ENCODE measurements at regions not wholly inside any gene's neighbourhood (a gene's known extent, or its start where the extent isn't known, plus 50 kb on each side); places are given as distances from the start of the nearest gene placed in this dataset.
"Not testable (repeated sequence)": the region's sequence is repeated elsewhere in the genome, so short reads cannot be mapped to it uniquely, and the experiment has no call there.

DNA sequence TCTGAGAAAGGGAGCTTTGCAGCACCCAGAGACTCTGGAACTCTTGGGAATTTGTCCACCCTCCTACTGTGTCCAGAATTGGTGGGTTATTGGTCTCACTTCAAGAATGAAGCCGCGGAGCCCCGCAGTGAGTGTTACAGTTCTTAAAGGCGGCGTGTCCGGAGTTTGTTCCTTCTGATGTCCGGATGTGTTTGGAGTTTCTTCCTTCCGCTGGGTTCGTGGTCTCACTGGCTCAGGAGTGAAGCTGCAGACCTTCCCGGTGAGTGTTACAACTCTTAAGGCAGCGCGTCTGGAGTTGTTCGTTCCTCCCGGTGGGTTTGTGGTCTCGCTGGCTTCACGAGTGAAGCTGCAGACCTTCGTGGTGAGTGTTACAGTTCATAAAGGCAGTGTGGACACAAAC is 824.7 kb downstream of the LRRTM4 start:
- not testable (repeated sequence) for DNase-seq (ENCODE audit: low read depth in 2 of 2)

DNA sequence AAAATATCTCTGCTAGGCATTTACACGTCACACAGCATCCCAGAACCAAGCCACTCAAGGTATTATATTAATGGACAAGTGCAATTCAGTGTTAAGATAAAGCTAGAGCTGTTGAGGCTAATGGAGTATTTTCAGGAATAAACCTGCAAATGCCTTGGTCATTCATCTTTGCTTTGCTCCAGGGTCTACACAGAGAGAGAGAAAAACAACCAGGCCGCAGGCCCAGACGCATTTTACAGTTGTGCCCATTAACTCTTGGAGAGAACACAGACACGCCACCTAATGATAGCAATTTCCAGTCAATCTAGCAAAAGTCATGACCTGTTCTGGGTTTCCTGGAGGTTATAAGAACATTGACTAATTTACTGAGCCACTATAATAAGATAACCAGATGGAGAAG is 829.3 kb downstream of the LRRTM4 start:
- DNase-seq (ENCODE audit: low read depth in 2 of 2), result no peak

DNA sequence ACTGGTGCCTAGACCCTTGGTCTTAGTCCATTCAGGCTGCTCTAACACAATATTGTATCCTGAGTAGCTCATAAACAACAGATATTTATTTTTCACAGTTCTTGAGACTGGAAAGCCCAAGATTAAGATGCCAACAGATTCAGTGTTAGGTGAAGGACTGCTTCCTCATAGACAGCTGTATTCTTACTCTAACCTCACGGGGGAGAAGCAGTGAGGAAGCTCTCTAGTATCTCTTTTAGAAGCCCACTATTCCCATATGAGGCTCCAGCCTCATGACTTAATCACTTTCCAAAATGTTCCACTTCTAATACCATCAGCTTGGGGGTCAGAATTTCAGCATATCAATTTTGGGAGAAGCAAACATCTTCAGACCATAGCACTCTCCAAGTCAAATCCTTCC is 833.4 kb downstream of the LRRTM4 start:
- DNase-seq (ENCODE audit: low read depth in 2 of 2), result no peak

DNA sequence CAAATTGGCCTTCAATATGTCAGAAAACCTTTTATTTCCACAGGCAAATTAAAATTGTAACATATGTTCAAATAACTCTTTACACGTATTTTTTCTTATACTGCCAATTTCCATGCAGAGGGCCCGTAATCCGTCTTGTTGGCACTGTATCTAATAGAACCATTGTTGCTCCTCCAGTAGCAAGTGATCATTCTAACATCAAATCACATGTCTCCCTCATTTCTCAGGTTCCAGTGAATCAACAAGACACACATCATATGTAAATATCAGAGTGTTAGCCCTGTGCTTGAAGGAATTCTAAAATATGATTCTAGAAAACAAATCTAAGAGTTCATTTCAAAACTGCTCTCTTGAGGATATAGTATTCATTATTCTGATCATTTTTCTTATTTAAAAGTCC is 834.3 kb downstream of the LRRTM4 start:
- no peak for DNase-seq (ENCODE audit: low read depth in 2 of 2)

DNA sequence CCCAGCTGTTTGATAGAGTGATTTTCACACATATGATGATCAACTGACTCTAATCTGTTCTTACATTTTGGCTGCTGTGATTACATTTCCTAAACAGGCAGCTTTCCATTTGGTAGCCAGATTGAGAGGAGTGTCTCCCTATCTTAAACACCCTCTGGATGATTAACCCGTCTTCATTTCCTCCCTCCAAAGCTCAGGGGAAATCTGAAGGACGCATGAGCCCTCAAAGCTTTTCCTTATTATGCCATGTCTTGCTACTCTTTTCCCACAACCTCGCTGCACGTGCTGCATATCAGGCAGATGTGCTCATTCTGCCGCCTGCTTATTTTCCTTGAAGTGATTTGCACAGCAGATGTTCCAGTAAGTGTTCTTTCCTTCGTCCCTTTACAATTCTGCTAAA is 837.4 kb downstream of the LRRTM4 start:
- DNase-seq (ENCODE audit: low read depth in 2 of 2), result no peak

DNA sequence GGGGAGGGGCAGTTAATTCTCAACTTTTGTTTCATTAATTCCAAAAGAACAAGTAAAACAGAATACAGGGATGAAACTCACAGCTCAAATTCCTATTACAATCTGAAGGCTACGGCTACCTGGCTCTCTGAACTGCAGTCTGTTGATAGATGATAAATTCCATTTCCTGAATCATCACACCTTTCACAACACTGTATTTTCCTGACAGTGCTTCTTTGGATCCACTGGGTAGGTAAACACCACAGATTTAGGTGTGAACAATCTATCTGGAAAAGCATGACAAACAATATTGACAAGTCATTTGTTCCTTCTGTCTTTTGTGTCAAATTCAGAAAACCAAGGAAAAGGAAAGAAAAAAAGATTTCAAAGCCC is 843.2 kb downstream of the LRRTM4 start:
- DNase-seq (ENCODE audit: low read depth in 2 of 2), result no peak

DNA sequence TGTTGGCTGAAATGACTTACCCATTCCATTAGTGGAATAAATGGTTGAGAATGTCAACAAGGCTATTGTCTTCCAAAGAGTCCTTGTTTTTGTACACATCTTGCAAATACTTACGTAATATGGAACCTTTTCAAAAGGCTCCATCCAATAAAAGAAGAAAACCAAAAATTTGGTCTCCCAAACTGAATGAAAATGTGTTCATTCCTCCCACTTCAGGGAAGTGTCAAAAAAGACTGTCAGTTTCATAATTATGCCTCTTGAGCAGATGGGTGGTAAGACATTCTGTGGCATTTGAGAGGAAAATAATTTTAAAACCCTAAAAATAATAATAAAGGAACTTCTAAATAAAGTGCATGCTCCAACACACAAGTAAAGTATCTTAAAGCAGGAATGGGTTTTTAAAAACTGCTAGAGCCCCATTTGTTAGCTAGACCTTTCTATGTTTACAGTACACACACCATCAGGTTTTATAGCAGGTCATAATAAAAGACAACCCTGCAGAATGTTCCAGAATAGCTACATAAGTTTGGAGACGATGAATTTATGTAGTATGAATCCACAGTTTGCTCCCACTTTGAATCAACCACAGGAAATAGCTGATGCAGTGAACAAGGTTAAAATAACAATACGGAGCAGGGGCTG is 843.7 kb downstream of the LRRTM4 start:
- DNase-seq (ENCODE audit: low read depth in 2 of 2), result no peak

DNA sequence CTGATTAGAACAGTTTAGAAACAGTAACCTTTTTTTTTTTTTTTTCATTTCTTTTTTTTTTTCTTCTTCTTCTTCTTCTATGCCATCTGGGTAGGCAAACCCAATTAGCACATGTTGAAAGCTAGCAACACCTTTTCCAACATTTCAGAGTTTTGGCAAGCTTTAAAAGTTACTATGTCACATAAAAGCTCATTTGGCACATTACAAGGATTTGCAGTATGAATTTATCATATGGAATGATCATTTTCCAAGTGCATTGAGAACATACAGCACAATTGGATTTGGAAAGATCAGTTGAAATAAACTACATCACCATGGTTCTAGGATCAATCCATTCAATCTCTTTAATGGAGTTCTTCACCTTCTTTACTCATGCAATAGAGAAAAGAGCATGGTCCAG is 847.0 kb downstream of the LRRTM4 start:
- no peak for DNase-seq (ENCODE audit: low read depth in 2 of 2)

DNA sequence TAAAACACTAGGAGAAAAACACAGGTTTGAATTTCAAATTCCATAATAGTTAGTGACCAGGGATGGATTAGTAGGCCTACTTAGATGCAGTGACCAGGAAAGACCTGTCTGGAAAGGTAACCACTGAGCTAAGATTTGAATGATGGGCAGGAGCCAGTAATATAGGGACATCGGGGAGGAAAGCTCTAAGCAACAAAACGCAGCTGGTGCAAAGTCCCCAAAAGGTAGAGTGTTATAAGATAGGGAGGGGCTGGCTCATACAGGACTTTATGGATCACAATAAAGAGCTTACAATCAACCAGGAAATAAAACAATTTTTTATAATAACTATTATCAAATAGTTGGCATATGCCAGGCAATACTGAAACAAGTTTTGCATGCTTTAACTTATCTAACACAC is 849.4 kb downstream of the LRRTM4 start:
- DNase-seq (ENCODE audit: low read depth in 2 of 2), result no peak

DNA sequence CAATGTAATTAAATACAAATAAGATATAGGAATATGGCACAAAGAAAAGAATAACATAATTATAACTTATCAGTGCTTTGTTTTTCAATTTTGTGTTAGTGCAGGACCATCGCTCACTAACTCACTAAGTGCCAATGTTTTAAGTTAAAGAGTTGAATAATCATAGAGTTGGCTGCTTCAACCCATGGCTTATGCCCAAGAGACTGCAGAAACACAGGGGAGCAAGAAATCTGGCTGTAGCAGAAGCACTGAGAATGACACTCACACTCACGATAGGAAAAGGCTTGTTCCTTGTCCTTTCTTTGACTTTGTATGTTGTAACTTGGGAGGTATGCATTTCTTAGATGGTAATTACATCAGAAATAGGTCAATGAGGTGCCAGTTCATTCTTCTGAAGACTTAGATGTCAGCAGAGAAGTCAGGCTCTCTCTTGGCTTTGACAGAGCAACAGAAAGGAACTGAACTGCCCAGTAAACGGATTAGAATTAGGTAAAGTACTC is 852.2 kb downstream of the LRRTM4 start:
- DNase-seq (ENCODE audit: low read depth in 2 of 2), result no peak

DNA sequence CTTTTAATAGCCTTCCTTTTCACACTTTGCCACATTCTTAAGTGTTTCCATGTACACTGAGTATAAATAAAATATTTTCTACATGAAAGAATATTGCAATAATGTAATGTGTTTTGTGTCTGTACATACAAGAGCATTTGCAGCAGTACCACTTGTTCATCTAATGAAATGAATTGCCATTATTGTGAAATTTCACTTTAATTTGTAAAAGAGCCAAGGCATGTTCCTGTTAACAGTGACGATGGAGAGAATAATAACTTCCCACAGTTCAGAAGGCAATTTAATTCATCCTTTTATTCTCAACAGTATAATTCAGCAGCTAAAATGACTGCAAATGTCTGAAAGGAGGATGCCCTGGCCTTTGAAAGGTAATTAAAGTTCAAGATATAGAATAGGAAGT is 853.9 kb downstream of the LRRTM4 start:
- no peak for DNase-seq (ENCODE audit: low read depth in 2 of 2)

DNA sequence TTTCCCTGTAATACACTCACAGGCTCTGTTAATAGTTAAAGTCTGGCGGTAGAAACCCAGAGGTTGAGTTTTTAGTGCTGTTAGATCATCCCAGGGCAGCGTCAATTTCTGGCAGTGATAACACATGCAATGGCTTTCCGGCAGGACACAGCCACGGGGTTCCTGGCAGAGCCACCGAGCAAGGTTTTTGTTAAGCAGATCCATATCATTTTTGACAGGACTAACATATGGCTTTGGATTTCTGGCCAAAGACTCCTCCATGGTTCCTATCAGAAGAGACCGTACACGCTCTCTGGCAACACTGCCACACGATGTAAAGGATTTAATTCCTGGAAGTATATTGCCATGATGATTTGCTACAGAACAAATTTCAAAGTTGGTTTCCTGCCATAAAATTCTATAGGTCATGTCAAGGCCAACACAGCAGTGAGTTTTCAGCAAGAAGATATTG is 854.3 kb downstream of the LRRTM4 start:
- DNase-seq (ENCODE audit: low read depth in 2 of 2), result no peak

DNA sequence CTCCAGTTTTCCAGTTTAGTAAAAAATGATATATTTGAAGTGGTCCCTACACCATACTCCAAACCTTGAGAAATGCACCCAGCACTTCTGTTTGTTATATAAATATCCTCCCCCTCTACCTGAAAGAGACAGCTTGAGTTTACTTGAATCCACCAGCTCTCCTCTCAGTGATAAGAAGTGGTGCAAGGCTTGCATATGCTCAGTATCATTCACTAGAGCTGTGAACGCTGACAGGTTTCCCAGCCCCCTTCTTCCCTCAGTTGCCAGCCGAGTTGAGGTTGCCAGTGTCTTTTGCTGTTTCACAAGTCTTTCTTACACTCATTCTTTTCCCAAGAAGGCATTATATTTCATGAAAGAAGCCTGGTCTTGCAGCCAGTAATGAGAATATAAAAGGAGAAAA is 880.0 kb downstream of the LRRTM4 start:
- DNase-seq (ENCODE audit: low read depth in 2 of 2), result no peak

DNA sequence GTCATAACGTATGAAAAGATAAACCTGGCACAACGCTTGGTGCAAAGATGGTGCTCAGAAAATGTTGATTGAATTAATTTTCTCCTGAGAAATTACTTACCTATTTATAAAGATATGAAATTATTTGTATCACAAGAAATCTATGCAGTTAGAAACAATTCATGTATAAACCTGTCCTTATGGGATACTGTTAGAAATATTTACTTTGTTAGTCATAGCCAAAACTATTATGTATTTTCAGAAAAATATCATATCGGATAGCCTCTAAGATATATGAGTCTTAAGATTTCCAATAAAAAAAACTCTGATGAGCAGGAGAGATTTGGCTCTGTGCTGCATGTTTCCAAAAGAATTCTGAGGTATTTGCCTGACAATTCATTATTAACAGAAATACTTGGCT is 880.7 kb downstream of the LRRTM4 start:
- DNase-seq (ENCODE audit: low read depth in 2 of 2), result no peak

DNA sequence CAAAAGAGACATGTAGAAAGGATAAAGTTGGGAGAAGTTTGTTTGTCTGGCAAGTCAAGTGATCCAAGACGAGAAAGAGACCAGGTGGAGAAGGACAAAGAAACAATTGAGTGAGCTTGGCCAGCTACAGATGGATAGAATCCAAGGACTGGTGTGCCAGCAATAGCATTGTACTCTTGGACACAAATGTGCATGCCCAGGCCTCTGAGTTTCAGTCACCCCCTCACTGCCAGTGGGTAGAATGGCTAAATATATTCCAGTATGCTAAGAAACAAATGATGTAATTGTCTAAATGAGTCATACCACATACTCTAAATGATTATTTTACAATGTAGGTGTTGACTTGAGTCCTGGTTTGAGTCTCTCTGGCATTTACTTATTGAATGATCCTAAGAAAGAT is 881.3 kb downstream of the LRRTM4 start:
- no peak for DNase-seq (ENCODE audit: low read depth in 2 of 2)

DNA sequence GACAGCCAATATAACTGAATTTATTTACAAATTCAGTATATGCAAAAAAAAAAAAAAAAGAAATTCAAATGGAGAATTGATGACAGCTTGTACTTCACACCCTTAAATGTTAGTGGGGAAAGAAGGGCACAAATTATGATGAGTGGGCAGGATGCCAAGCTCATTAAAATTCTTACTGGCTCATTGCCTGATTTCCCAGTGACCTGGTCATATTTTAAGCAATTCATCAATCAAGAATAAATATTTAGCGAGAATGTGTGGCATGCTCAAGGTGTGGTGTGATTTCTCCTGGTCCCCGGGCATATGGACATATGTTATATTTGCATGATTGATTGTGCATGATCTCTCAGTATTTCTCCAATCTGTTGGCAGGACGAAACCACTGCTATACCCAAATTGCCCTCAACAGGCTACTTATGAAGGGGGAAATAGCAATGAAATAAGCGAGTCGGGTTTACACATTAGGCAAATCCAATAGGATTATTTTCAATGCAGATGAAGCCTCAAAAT is 883.0 kb downstream of the LRRTM4 start:
- no peak for DNase-seq (ENCODE audit: low read depth in 2 of 2)

DNA sequence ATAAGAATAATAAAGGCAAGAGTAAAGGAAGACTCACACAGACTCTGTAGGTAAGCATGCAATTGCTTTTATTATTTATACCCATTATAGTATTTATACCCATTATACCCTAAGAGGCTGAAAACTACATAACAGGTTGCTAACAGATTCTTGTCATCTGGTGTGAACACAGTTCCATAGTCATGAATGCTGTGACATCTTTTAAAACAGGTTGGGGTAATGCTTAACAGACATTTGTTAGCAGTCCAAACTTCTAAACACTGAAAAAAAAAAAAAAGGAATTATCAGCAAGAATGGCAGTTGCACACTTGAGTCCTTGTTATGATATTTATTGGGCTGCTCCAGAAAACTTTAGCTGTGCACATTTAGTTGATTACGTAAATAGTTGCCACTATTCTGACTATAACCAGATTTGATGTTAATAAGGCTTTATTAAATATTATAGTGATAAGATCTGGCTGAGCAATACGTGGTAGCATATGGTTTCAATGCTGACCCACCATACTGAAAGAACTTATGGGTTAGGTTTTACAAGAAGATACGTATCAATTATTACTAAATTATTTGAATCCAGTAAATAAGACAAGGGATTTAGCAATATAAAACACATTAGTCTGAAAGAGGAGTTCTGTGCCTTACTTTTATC is 888.8 kb downstream of the LRRTM4 start:
- DNase-seq (ENCODE audit: low read depth in 2 of 2), result no peak

DNA sequence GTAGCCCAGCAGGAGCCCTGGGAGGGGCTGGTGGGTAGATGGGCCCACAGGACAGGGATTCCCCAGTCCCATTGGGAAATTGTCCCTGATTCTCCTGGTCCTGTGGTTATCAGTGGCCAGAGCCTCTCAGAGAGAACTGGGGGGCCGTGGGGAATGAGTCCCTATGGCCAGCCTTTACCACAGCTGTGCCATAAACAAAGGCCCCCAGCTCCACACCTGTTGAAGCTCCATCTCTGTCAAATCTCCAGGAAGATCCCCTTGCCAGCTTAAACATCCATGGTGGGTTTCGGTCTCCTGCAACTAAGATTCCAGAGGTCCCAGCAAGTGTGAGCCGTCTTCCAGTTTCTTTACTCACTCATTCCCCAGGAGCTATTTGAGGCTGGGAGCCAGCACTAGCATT is 897.1 kb downstream of the LRRTM4 start:
- DNase-seq (ENCODE audit: low read depth in 2 of 2), result no peak

DNA sequence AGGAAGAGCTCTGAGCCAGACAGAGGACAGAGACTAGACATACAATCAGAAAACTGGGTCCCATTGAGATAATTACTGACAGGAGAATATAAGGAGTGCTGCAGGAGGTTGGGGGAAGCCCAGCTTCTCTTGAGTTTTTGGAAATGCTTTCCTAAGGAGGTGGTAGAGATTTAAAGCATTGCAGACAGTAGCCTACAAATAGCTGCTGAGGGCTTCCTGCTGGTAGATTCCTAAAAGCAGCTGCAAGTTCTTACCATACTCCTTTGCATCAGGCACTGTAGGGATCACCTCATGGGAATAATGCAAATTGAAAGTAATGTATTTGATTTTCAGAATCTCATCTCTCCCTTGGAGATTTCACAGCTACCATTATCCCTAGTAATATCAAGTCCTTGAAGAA is 902.6 kb upstream of the GCFC2 start:
- no peak for DNase-seq (ENCODE audit: low read depth in 2 of 2)

DNA sequence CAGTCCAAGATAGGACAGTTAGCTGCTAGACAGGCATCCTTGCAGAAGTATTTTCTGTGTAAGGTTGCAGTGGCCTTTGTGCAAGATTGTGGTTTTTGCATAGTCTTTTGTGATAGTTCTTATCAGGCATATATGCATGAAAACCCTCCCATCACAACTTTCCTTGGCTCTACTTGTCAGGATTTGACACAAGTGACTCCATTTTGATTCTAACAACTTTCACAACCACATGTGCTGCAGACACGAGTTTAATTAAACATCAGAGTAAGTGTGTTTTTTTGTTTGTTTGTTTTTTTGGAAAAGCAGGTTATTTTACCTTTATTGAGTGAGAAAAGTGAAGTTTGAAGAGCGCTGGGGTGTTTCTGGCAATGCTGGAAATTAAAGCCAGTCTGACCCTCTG is 902.0 kb upstream of the GCFC2 start:
- no peak for DNase-seq (ENCODE audit: low read depth in 2 of 2)

DNA sequence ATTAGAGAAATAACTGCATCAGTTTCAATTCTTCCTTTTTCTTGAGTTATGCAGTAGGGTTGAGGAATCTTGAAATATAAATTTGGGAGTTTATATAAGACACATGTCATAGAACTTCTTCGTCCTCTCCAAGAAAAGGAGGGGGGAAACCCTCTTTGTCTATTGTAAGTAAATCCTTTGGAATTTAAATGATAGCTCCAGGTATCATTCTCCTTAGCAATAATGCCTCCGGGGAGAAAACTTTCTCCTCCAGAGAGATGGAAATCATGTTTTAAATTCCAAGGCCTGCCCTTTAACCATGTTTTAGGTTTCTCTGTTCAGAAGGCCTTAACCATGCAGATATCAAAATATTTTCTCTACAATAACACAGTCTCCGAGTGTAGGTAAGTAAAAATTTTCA is 899.7 kb upstream of the GCFC2 start:
- DNase-seq (ENCODE audit: low read depth in 2 of 2), result no peak

DNA sequence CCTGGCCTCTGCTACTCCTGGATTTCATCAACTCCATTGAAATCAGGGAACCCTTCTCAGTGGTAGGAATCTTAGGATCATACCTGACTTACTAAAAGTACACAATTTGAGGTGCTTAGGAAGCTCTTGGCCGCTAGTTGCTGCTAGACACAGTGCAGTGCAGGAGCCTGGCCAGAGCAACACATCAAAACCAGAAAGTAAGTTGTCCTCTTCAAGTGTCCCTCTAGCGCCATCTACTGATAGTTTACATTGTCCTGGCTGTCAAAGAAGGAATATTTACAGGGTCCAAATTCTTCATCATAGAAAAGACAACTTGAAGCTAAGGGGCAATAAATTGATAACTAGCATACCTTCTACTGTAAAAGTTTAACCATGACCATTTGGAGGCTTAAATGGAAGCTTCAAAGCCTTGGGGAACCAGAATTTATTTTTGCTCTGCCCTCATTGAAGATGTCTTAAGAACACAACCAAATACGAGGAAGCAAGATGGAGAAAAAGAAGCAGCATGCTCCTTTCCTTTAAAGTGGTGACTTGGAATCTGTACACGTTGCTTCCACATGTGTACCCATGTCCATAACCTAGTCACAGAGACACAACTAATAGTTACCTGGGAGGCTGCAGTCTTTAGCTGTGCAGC is 889.1 kb upstream of the GCFC2 start:
- no peak for DNase-seq (ENCODE audit: low read depth in 2 of 2)

DNA sequence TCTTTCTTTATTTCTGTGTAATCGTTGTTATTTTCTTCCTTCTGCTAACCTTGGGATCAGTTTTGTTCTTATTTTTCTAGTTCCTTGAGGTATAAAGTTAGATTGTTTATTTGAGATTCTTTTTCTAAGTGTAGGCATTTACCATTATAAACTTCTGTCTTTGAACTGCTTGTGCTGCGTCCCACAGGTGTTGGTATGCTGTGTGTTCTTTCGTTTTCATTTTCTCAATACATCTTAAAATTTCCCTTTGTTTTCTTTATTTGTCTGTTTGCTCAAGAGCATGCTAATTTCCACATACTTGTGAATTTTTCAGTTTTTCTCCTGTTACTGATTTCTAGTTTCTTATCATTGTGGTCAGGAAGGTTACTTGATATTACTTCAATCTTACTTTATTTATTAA is 873.8 kb upstream of the GCFC2 start:
- no peak for DNase-seq (ENCODE audit: low read depth in 2 of 2)
